ENCODE measurements at regions not wholly inside any gene's neighbourhood (a gene's known extent, or its start where the extent isn't known, plus 50 kb on each side); places are given as distances from the start of the nearest gene placed in this dataset.
A peak's percentile ranks its signal among the peaks of the same experiment; 100 is the strongest.

DNA sequence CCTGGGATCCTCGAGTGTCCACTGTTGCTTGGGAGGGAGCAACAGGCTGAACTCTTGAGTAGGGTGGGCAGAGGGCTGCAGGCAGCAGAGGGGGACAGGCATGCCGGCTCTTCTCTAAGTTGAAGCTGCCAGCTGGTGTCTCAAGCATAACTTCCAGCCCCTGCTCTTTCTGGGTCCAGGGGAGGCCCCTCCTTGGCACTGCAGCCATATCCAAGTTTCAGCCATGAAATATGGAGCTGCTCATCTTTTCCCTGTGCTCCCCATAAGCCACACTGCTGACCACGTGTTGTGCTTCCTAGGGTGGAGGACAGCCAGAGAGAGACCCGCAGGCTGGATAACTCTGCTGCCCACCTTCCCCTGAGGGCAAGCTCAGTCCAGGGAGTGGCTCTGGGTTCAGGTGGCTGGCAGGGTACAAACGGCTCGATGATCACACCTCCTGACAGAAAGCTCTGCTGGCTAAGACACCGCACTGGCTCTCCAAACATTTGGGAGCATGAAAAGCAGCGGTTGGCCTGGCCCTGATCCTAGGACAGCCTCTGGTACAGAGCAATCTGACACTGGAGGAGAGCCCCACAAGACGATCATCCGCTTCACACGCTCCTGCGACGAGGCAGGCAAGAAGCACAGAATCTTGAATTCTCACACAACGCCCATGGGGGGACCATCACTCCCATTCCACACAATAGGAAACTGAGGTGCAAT is 79.6 kb downstream of the PITPNM2 start:
- H3K27ac ChIP-seq (ENCODE audit: low read depth, low read length), result no peak overlapping the region
- H3K9me3 ChIP-seq (ENCODE audit: control insufficient read depth in 2 of 3, low read length in 3 of 3), result no peaks in the 10 kb centered on the region
- H3K27me3 ChIP-seq (ENCODE audit: control insufficient read depth in 2 of 2, insufficient read depth in 2 of 2, low read length in 2 of 2), result no peaks in the 10 kb centered on the region
- ATAC-seq (no peak), DNase-seq (no peak)
- H3K4me1 ChIP-seq (ENCODE audit: control insufficient read depth in 2 of 2, insufficient read depth in 2 of 2, low read length in 2 of 2), result peaks cover 12 to 27% of the 10 kb centered on the region in 2 donors
- Mint-ChIP-seq H3K4me1 (peaks cover 34 to 83% (median 70%) of the 10 kb centered on the region in 7 donors), H3K36me3 (peaks cover 0 to 3% (median 0%) of the 10 kb centered on the region in 5 donors), H3K27ac (peak overlapping the region in 5 of 9 donors; percentile 2 to 71 (median 43)), H3K4me3 (no peak overlapping the region), H3K27me3 (no peaks in the 10 kb centered on the region), H3K9me3 (no peaks in the 10 kb centered on the region)
- no peak overlapping the region for H3K4me3 ChIP-seq (ENCODE audit: low read length)
- intact Hi-C loops (cut with micrococcal nuclease), result no loop called here
- ChIA-PET CTCF (no interaction called here), POLR2A (interaction anchor here (0.5 to 1.3 kb wide), 3 partner anchors 31 to 55 kb away, joined by 3 to 4 read pairs (median 3); no protein-coding TSS in a partner anchor)
- H3K36me3 ChIP-seq (ENCODE audit: control insufficient read depth in 2 of 3, insufficient read depth in 3 of 3, low read length in 3 of 3), result no peaks in the 10 kb centered on the region

DNA sequence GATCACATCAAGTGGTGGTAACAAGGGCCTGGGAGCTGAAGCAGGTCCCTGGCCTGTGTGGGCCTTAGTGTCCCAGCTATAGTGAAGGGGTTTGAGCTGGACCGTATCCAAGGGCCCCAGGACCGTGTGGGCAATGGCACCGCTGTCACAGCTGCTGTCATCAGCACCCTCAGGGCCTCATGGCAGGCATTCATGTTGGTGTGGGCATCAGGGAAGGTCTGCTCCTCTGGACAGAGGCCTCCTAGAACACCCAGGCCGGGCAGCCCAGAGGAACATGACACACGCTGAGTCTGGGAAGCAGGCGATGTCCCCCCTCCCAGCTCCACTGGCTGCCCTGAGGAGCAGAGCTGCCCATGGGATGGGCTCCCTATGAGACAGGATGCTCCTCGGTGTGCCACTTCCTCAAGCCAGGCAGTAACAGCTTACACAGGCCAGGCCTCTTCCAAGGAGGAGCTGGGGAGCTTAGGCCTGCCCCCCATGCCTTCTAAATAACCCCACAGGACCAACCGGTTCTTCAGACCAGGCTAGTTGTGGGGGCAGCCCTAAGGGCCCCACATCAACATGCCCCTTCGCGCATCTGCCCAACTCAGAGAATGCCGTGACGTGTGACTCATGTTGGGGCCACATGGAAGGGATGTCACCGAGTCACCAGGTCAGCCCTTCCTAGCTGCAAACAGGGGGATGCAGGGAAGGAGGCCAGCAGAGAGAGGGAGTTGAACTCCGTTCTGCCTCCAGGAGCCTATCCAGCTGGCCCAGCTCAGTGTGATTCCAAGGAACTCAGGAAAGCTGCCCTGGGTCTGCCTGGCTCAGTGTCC is 80.4 kb downstream of the PITPNM2 start:
- Mint-ChIP-seq H3K9me3 (no peaks in the 10 kb centered on the region), H3K4me1 (peaks cover 34 to 83% (median 70%) of the 10 kb centered on the region in 7 donors), H3K36me3 (peaks cover 0 to 3% (median 0%) of the 10 kb centered on the region in 5 donors), H3K4me3 (no peak overlapping the region), H3K27ac (peak overlapping the region in 4 of 9 donors; percentile 1 to 61 (median 17)), H3K27me3 (no peaks in the 10 kb centered on the region)
- no peaks in the 10 kb centered on the region for H3K36me3 ChIP-seq (ENCODE audit: control insufficient read depth in 2 of 3, insufficient read depth in 3 of 3, low read length in 3 of 3)
- no peaks in the 10 kb centered on the region for H3K9me3 ChIP-seq (ENCODE audit: control insufficient read depth in 2 of 3, low read length in 3 of 3)
- POLR2A ChIA-PET, result interaction anchor here (0.6 to 1.3 kb wide), 3 partner anchors 37 to 83 kb away, joined by 3 to 4 read pairs (median 3); no protein-coding TSS in a partner anchor
- intact Hi-C loops (cut with micrococcal nuclease), result no loop called here
- DNase-seq (no peak), ATAC-seq (no peak)
- H3K27me3 ChIP-seq (ENCODE audit: control insufficient read depth in 2 of 2, insufficient read depth in 2 of 2, low read length in 2 of 2), result no peaks in the 10 kb centered on the region
- no peak overlapping the region for H3K4me3 ChIP-seq (ENCODE audit: low read length)
- H3K4me1 ChIP-seq (ENCODE audit: control insufficient read depth in 2 of 2, insufficient read depth in 2 of 2, low read length in 2 of 2), result peaks cover 9 to 32% of the 10 kb centered on the region in 2 donors
- H3K27ac ChIP-seq (ENCODE audit: low read depth, low read length), result no peak overlapping the region
- CTCF ChIA-PET, result interaction anchor here (0.6 kb wide), 1 partner anchor 170 kb away, joined by 3 read pairs; no protein-coding TSS in a partner anchor

- H3K4me3 Mint-ChIP-seq, result no peak overlapping the region
- no peaks in the 10 kb centered on the region for H3K9me3 Mint-ChIP-seq
- H3K4me3 ChIP-seq (ENCODE audit: low read length), result no peak overlapping the region
- no peaks in the 10 kb centered on the region for H3K36me3 Mint-ChIP-seq
- ATAC-seq, result no peak
- H3K9me3 ChIP-seq (ENCODE audit: control insufficient read depth in 2 of 3, low read length in 3 of 3), result no peaks in the 10 kb centered on the region
- POLR2A ChIA-PET, result interaction anchor here (0.6 to 1.2 kb wide), 3 partner anchors 14 to 84 kb away, joined by 3 read pairs; no protein-coding TSS in a partner anchor
- no peaks in the 10 kb centered on the region for H3K27me3 ChIP-seq (ENCODE audit: control insufficient read depth in 2 of 2, insufficient read depth in 2 of 2, low read length in 2 of 2)
- H3K27ac Mint-ChIP-seq, result peak overlapping the region in 5 of 9 donors; percentile 24 to 47 (median 33)
- peaks cover 29 to 83% (median 70%) of the 10 kb centered on the region in 7 donors for H3K4me1 Mint-ChIP-seq
- H3K27ac ChIP-seq (ENCODE audit: low read depth, low read length), result no peak overlapping the region
- H3K36me3 ChIP-seq (ENCODE audit: control insufficient read depth in 2 of 3, insufficient read depth in 3 of 3, low read length in 3 of 3), result no peaks in the 10 kb centered on the region
- H3K4me1 ChIP-seq (ENCODE audit: control insufficient read depth in 2 of 2, insufficient read depth in 2 of 2, low read length in 2 of 2), result peaks cover under 1 to 35% of the 10 kb centered on the region in 2 donors
- CTCF ChIA-PET, result interaction anchor here (0.6 to 1.4 kb wide), 3 partner anchors 26 to 772 kb away, joined by 3 to 5 read pairs (median 3); no protein-coding TSS in a partner anchor
- intact Hi-C loops (cut with micrococcal nuclease), result no loop called here
- DNase-seq, result no peak
- no peaks in the 10 kb centered on the region for H3K27me3 Mint-ChIP-seq
Measured at GRCh38 chr12:123069436-123070266, 81.2 kb downstream of the PITPNM2 start.

GRCh38 chr12:123067654-123068053 is 83.2 kb downstream of the PITPNM2 start:
- Mint-ChIP-seq H3K27ac (peak overlapping the region in 2 of 9 donors; percentile 46 to 58), H3K4me3 (peak overlapping the region in 1 of 10 donors; percentile 42), H3K27me3 (no peaks in the 10 kb centered on the region), H3K36me3 (no peaks in the 10 kb centered on the region), H3K4me1 (peaks cover 29 to 82% (median 67%) of the 10 kb centered on the region in 7 donors), H3K9me3 (no peaks in the 10 kb centered on the region)
- peaks cover 0 to 20% of the 10 kb centered on the region in 2 donors for H3K4me1 ChIP-seq (ENCODE audit: control insufficient read depth in 2 of 2, insufficient read depth in 2 of 2, low read length in 2 of 2)
- intact Hi-C loops (cut with micrococcal nuclease), result no loop called here
- H3K27me3 ChIP-seq (ENCODE audit: control insufficient read depth in 2 of 2, insufficient read depth in 2 of 2, low read length in 2 of 2), result no peaks in the 10 kb centered on the region
- H3K27ac ChIP-seq (ENCODE audit: low read depth, low read length), result no peak overlapping the region
- ChIA-PET POLR2A (no interaction called here), CTCF (no interaction called here)
- DNase-seq (no peak), ATAC-seq (peak; percentile 57)
- no peak overlapping the region for H3K4me3 ChIP-seq (ENCODE audit: low read length)
- no peaks in the 10 kb centered on the region for H3K9me3 ChIP-seq (ENCODE audit: control insufficient read depth in 2 of 3, low read length in 3 of 3)
- H3K36me3 ChIP-seq (ENCODE audit: control insufficient read depth in 2 of 3, insufficient read depth in 3 of 3, low read length in 3 of 3), result no peaks in the 10 kb centered on the region

DNA sequence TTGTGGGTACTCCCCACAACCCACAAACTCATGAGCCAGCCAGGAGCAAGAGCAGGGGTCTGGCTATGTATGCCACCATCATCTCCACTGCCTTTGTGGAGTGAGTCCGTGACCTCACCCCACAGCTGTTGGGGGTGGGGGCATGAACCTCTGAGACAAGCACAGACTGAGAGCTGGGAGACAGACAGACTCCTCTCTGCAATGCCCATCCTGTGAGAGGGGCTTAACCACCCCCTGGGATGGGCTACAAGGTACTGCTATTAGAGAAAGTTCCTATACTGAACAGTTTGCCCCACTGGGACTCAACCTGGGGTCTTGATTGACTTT is 84.5 kb downstream of the PITPNM2 start:
- ChIA-PET POLR2A (interaction anchor here (0.5 to 1.9 kb wide), 4 partner anchors 9 to 118 kb away, joined by 3 to 11 read pairs (median 4); no protein-coding TSS in a partner anchor), CTCF (interaction anchor here (1.9 kb wide), 1 partner anchor 9 kb away, joined by 6 read pairs; no protein-coding TSS in a partner anchor)
- intact Hi-C loops (cut with micrococcal nuclease), result no loop called here
- Histone ChIP-seq H3K36me3 (ENCODE audit: control insufficient read depth in 2 of 3, insufficient read depth in 3 of 3, low read length in 3 of 3) (no peaks in the 10 kb centered on the region), H3K4me1 (ENCODE audit: control insufficient read depth in 2 of 2, insufficient read depth in 2 of 2, low read length in 2 of 2) (peaks cover 0 to 23% of the 10 kb centered on the region in 2 donors), H3K9me3 (ENCODE audit: control insufficient read depth in 2 of 3, low read length in 3 of 3) (no peaks in the 10 kb centered on the region), H3K27me3 (ENCODE audit: control insufficient read depth in 2 of 2, insufficient read depth in 2 of 2, low read length in 2 of 2) (no peaks in the 10 kb centered on the region), H3K4me3 (ENCODE audit: low read length) (no peak overlapping the region), H3K27ac (ENCODE audit: low read depth, low read length) (no peak overlapping the region)
- DNase-seq, result no peak
- peaks cover 34 to 81% (median 68%) of the 10 kb centered on the region in 7 donors for H3K4me1 Mint-ChIP-seq
- peak overlapping the region in 5 of 10 donors; percentile 6 to 64 (median 42) for H3K4me3 Mint-ChIP-seq
- peak overlapping the region in 8 of 9 donors; percentile 52 to 88 (median 71) for H3K27ac Mint-ChIP-seq
- ATAC-seq, result no peak
- H3K9me3 Mint-ChIP-seq, result no peaks in the 10 kb centered on the region
- H3K27me3 Mint-ChIP-seq, result no peaks in the 10 kb centered on the region
- no peaks in the 10 kb centered on the region for H3K36me3 Mint-ChIP-seq

All from naive thymus-derived CD4-positive, alpha-beta T cell (primary cell).